GM10248 (cell line): ENCODE measurements at regions not wholly inside any gene's neighbourhood (a gene's known extent, or its start where the extent isn't known, plus 50 kb on each side); places are given as distances from the start of the nearest gene placed in this dataset.

ENCODE experiments used
- CTCF ChIA-PET: fragments of 300-600 bp; sonication (Branson Sonifier 250); formaldehyde crosslinking; extraction: SDS; loops from one replicate; lab custom pipeline; 2021; ENCODE audit warnings: antibody characterized with exemption; lab: Yijun Ruan, JAX
- POLR2A ChIA-PET: fragments of 350-650 bp; sonication (Branson Sonifier 250); formaldehyde crosslinking; extraction: SDS; loops from one replicate; lab custom pipeline; 2020; ENCODE audit warnings: antibody characterized with exemption; lab: Yijun Ruan, JAX
- DNase-seq: peaks from one replicate; pipeline ENCODE4 v3.0.0; 2012; ENCODE audit errors: extremely low spot score
- TF ChIP-seq, protein P1 (sequence below): IDR thresholded peaks from 2 replicates; pipeline ENCODE4 v1.5.1; 2012; ENCODE audit warnings: mild to moderate bottlenecking, low read depth; ENCODE audit errors: extremely low read depth, missing control alignments, control extremely low read depth

DNA sequence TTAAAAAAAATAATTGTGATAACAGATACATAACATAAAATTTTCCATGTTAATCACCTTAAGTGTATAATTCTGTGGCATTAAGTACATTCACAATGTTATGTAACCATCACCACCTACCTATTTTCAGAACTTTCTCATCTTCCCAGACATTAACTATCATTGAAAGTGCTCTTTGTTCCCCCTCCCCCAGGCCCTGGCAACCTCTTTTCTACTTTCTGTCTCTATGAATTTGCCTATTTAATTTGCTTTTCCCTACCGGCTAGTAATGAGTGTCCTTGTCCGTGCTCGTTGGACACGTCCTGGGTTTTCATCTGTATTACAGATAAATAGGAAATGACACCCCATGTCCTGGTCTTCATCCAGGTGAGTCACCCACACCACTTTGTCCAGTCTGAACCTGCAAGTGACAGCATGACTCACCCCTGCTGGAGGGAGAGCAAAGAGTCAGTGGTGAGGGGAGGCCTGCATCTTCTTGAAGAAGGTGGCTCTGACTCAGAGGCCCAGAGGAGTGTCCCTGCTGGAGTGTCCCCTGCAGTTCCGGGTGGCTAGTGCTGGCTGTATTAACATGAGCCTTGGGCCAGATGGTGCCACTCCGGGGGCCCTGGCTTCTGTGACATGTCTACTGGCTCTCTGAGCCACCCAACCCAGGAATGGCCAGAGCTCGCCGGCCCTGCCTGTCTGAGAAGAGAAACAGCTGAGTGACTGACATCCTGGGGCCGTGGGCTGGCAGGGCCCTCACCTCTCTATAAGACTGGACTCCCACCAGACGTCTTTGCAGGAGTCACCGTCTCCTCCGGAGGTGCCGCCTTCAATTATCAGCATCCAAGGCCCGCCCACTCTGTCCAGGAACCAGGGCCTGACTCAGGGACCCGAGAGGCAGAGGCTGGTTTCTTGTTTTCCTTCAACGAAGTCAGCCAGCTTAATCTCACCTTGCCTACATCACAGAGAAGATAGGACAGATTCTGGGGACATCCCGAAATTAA lies 503.2 kb upstream of the MKI67 start:
- TF ChIP-seq, protein P1, sequence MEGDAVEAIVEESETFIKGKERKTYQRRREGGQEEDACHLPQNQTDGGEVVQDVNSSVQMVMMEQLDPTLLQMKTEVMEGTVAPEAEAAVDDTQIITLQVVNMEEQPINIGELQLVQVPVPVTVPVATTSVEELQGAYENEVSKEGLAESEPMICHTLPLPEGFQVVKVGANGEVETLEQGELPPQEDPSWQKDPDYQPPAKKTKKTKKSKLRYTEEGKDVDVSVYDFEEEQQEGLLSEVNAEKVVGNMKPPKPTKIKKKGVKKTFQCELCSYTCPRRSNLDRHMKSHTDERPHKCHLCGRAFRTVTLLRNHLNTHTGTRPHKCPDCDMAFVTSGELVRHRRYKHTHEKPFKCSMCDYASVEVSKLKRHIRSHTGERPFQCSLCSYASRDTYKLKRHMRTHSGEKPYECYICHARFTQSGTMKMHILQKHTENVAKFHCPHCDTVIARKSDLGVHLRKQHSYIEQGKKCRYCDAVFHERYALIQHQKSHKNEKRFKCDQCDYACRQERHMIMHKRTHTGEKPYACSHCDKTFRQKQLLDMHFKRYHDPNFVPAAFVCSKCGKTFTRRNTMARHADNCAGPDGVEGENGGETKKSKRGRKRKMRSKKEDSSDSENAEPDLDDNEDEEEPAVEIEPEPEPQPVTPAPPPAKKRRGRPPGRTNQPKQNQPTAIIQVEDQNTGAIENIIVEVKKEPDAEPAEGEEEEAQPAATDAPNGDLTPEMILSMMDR: no peak
- no peak for DNase-seq
- ChIA-PET CTCF (no interaction called here), POLR2A (no interaction called here)

DNA sequence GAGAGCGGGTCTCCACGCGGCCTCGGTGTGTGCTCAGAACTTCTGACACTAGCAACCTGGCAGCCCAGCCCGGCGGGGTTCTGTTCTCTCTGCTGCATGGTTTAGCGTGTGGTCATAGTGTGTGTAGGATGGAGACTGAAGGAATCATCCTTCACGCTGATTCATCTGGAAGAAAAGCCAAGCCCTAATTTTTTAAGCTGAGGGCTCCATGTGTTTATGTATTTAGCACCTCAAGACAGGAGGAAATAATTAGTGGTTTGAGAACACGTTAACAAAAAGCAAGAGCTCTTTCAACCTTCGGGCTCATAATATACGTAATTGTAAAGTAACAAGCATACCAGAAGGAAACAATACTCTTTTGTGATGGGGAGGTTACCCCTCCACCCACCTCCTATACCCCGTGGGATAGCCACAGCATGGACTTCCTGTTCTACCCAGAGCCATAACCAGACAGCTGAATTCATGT lies 504.6 kb upstream of the MKI67 start:
- CTCF ChIA-PET: interaction anchor here (1.3 to 1.5 kb wide), 2 partner anchors 10 to 11 kb away, joined by 3 read pairs; no protein-coding TSS in a partner anchor
- no peak for DNase-seq
- TF ChIP-seq, protein P1: no peak
- POLR2A ChIA-PET: no interaction called here

DNA sequence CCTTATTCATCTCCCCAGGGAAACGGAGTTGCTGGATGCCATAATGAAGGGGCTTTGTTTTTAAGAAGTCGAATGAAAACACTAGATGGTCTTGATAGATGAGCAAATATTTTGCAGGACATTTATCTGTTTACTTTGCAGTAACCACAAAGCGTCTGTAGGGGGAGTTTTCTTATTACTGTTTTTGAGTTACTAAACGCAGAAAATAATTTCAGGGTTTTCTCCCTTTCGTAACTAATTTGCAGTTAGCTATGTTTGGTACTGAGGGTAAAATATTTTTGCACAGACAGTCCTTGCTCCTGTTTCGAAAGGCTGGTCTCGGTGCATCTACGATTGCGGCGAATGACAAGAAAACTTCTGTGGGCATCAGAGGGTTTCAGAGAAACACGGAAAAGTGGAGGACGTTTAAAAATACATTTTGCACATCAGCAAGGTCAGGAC lies 505.6 kb upstream of the MKI67 start:
- DNase-seq: no peak
- ChIA-PET POLR2A (no interaction called here), CTCF (interaction anchor here (1.0 to 1.3 kb wide), 3 partner anchors 10 to 31 kb away, joined by 3 to 4 read pairs (median 3); no protein-coding TSS in a partner anchor)
- TF ChIP-seq, protein P1: peak; percentile 34

DNA sequence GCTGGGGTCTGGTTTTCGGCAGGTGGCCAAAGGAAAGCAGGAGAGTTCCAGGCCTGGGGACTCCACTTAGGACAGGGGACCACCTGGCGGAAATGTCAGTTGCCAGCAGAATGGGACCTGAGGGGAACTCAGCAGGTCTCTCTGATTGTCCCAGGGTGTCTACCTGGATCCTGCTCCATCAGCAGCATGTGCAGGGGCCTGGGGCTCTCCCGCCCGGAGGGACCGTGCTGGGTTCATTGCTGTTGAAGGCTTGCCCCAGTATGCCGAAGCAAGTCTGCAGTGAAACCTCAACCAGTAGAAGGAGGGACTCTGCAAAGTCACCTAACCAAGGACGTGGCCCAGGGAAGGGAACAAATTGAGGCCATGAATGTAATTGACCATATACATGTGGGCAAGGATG lies 506.5 kb upstream of the MKI67 start:
- TF ChIP-seq, protein P1: no peak
- DNase-seq: no peak
- POLR2A ChIA-PET: no interaction called here
- CTCF ChIA-PET: interaction anchor here (1.0 to 1.3 kb wide), 2 partner anchors 11 to 30 kb away, joined by 3 to 4 read pairs; no protein-coding TSS in a partner anchor

DNA sequence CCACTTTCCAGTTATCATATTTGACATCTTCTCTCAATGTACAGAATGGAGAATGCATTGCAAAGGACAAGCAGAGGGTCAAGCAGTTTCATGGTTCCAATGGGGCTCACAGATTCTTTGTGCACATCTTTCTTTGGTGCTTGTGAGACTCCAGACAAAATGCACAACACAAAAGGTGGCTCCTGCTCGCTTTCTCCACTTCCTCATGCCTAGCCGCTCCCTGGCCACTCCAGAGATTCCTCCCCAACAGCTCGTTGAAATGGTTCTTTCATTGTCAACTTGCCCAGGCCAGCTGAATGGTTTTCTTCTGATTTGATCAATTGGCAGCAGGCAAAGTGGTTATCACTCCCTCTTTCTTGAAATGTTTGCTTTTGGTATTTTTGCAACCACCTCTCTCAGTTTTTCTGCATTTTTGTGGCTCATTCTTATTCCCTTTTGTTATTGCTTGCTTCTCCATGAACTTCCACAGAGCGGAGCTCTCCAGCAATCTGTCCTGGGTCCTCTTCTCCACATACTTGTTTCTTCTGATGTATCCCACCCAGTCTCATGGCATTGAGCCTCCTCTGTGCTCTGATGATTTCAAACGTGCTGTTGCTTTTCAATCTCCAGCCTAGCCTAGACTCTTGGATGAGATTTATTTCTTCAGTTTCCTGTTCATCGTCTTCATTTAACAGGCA lies 507.8 kb upstream of the MKI67 start:
- POLR2A ChIA-PET: no interaction called here

More for the DNA sequence above, 507.8 kb upstream of the MKI67 start:
- CTCF ChIA-PET: interaction anchor here (1.0 kb wide), 1 partner anchor 11 kb away, joined by 3 read pairs; no protein-coding TSS in a partner anchor
- TF ChIP-seq, protein P1: no peak
- DNase-seq: no peak
